ENCODE measurements at regions not wholly inside any gene's neighbourhood (a gene's known extent, or its start where the extent isn't known, plus 50 kb on each side); places are given as distances from the start of the nearest gene placed in this dataset.
A peak's percentile ranks its signal among the peaks of the same experiment; 100 is the strongest.

DNA sequence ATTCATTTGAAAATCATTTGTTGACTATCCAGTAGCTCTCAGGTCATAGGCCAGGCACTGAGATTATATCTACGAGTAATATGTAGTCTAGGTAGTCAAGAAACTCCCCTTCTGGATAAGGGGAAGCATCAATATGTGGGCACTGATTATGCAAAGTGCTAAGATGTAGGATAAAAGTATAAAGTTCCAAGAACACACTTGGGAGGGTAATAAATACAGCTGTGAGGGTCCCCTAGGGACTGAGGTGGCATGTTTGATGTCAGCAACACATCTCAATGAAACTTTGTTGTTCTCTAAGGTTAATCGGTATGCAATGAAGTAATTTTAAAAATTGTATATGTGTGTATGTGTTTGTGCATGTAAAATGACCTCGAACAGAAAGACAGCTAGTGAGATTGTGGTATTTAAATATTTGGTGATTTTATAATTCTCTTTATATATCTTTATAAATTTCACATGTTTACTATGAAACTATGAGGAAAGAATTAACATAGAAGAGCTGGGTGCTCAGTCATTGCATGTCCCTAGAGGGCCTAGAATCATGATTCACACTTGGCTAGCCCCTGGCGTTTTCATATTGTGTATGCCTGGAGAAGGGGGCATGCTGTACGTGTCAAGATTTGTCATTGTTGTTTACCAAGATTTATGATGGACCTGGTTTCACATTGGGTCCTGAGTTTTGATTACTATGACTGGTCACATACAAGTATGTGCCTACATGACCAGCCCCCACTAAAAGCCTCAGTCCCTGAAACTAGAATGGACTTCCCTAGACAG is 140.1 kb upstream of the DUSP10 start:
- no peak for DNase-seq (ENCODE audit: insufficient read length, low spot score)
- FAIRE-seq, result no peak
- no peak for TF ChIP-seq POLR2A (IDR thresholded peaks at IDR 0.05; ENCODE audit: low read depth, low read length)

DNA sequence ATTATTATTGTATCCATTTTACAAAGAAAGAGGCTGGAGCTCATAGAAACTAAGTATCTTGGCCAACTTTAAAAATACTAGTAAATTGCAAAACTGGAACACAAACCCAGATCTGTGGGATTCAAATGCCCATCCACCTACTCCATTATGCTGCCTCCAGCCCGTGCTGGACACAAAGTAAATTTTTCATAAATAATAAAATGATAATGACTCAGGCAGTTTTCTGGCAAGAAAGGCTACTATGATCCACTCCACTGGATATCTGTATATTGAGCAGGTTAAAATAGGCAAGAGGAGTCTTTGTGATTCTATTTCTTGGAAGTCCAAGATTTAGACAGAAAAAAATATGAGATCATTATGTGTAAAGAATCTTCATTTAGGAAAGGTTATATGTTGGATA is 138.3 kb upstream of the DUSP10 start:
- FAIRE-seq (no peak), DNase-seq (ENCODE audit: insufficient read length, low spot score) (no peak)
- TF ChIP-seq POLR2A (IDR thresholded peaks at IDR 0.05; ENCODE audit: low read depth, low read length), result no peak

DNA sequence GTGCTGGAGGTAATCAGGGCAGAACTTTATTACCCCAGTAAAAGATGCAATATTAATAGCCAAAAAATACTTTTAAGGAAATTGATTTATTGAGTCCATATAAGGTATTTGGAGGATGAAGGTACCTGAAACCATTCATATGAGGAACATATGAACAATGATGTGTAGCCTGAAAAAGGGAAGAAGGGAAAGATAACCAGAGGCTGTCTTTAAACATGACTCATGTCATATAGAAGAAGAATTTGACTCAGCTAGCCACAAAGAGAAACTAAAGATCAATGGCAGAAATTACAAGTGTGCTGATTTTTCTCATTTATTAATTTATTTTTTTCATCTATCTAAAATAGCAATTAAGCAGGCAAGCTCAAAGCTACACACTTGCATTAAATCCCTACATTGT is 136.2 kb upstream of the DUSP10 start:
- TF ChIP-seq POLR2A (IDR thresholded peaks at IDR 0.05; ENCODE audit: low read depth, low read length), result no peak
- DNase-seq (ENCODE audit: insufficient read length, low spot score) (no peak), FAIRE-seq (no peak)

DNA sequence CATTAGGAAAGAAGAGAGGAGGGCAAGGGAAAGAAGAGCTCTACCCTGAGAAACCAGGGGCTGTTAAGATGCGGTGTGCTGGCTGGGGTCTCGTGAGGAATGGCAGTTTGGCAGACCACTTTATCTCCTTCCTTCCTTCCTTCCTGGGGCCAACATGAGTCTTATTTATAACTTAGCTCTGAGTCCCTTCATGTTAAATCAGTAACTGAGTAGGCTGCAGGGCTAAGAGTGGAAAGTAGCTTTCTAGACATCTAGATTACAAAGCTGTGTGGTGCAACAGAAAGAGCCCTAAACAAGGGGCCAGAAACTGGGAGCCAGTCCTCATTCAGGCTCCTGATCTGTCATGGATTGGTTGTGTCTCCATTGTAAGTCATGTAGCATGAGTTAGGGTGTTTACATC is 135.4 kb upstream of the DUSP10 start:
- no peak for TF ChIP-seq POLR2A (IDR thresholded peaks at IDR 0.05; ENCODE audit: low read depth, low read length)
- no peak for FAIRE-seq

DNA sequence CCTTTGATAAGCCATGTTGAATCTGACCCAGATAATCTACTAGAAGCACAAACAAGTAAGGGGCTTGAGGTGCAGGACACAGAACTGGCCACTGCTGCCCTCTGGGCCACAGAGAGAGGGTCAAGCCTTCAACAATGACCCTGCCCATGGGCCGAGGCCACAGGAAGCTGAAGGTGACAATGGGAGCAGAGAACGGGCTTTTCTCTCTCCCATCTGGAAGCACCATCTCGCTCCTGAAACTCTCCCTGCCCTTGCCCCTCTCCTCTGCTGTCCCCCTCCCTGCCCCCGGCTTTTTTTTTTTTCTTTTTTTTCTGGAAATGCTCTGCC is 133.1 kb upstream of the DUSP10 start:
- DNase-seq (ENCODE audit: insufficient read length, low spot score), result no peak
- no peak for TF ChIP-seq POLR2A (IDR thresholded peaks at IDR 0.05; ENCODE audit: low read depth, low read length)
- FAIRE-seq, result no peak

More for the DNA sequence above, 135.4 kb upstream of the DUSP10 start:
- DNase-seq (ENCODE audit: insufficient read length, low spot score), result no peak

DNA sequence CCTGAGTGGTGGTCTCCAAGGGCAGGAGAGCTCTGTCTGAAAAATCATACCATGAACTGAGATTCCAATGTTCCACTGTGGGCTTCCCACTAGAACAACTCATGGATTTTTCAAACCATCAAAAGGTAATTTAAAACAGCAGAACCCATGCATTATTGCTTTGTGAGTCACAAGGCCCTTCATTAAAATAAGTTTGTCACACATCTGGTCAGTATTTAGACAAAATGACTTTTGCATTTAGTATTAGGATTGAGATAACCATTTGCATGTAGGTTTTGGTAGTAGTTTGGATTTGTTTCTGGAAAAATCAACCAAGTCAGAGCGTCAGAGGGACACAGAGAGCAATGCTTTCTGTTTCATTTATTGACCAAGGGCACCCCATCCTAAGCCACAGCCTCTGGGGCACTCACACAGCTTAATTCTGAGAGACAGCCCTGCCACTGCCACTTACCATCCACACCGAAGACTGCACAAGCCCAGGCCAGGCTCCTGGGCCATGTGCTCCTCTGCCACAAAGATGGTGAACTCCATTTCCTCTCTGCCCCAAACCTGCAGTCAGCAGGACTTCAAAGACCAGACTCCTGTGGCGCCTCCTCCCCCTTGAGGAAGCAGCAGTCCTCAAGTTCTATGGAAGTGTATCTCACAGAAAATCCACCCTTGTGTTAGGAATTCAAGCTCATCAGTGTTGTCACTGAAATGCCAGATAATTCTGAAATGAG is 132.6 kb upstream of the DUSP10 start:
- no peak for TF ChIP-seq POLR2A (IDR thresholded peaks at IDR 0.05; ENCODE audit: low read depth, low read length)
- DNase-seq (ENCODE audit: insufficient read length, low spot score) (no peak), FAIRE-seq (no peak)

DNA sequence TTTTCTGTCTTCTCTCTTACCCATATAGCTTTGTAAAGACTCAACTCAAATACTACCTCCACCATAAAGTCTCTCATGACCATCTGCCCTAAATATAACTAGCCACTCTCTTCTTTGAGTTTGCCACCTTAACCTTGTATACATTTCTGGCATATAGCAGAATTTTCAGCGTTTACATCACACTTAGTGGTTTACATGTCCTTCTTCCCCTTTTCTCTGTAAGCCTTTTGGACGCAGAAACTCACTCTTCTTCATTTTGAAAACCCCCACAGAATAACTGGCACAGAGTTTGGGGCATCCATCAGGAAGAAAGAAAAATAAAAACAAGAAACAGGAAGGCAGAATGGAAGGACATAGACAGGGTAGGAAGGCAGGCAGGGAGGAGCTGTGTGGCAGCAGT is 131.8 kb upstream of the DUSP10 start:
- FAIRE-seq (no peak), DNase-seq (ENCODE audit: insufficient read length, low spot score) (no peak)
- TF ChIP-seq POLR2A (IDR thresholded peaks at IDR 0.05; ENCODE audit: low read depth, low read length), result no peak

DNA sequence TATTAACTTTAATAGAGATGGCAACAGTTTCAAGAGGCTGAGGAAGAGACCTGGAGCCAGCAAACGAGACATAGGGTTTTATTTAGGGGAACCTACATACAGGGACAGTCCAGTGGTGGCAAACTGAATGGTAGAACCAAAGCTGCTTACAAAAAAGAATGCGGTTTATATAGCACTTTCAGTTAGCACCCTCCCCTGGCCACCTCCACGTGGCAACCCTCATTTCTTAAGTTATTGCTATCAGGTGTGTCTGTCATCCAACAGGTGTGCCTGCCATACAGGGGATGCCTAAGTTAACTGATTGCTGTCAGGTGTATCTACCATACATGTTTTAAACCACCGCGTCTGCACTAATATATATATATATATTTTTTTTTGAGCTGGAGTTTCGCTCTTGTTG is 129.2 kb upstream of the DUSP10 start:
- FAIRE-seq (no peak), DNase-seq (ENCODE audit: insufficient read length, low spot score) (no peak)
- TF ChIP-seq POLR2A (IDR thresholded peaks at IDR 0.05; ENCODE audit: low read depth, low read length), result no peak

DNA sequence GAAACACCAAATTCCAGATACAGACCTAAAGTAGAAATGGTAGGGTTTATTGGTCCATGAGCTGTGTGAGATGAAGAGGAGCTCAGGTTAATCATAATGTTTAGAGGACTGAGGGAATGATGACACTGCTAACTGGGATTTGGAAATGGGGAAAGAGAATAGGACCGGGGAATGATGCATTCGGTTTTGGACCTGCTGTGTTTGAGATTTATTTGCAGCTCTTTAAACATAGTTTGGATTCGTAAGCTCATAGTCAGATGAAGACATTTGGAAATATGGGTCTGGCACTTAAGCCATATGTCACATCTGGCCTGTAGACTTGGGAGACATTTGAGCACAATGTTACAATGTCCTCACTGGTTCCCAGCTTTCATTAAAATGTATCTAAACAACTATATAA is 127.9 kb upstream of the DUSP10 start:
- DNase-seq (ENCODE audit: insufficient read length, low spot score) (no peak), FAIRE-seq (no peak)
- no peak for TF ChIP-seq POLR2A (IDR thresholded peaks at IDR 0.05; ENCODE audit: low read depth, low read length)

DNA sequence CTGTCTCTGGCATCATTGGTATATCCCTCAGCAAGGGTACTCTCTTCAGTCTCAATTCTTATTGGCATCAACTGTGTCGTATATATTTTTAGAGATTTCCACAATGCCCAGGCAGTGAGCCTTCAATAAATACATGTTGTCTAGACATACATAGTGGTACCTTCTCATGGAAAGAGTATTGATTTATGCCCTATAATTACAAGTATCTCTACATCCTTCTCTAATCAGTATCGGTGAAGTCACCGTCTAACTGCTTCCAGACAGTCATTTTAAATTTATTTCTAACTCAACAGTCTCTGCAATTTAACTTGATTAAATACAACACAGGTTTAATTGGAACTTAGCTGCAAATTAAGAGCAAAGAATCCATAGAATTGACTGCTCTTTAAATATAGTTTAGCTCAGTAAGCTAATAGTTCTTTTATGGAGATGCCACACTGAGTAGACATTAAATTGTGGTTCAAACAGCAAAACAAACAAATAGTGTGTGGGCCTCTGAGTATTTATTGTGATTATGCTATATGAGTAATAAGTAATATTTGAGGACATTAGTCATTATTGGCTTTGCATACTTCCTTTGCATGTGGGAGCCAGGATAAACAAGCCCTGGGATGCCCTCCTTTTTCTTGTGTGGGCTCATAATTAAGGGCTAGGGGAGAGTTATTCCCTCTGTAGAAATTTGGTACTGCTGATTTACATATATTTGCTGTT is 126.9 kb upstream of the DUSP10 start:
- no peak for FAIRE-seq
- TF ChIP-seq POLR2A (IDR thresholded peaks at IDR 0.05; ENCODE audit: low read depth, low read length), result no peak
- peak; percentile 14 for DNase-seq (ENCODE audit: insufficient read length, low spot score)

DNA sequence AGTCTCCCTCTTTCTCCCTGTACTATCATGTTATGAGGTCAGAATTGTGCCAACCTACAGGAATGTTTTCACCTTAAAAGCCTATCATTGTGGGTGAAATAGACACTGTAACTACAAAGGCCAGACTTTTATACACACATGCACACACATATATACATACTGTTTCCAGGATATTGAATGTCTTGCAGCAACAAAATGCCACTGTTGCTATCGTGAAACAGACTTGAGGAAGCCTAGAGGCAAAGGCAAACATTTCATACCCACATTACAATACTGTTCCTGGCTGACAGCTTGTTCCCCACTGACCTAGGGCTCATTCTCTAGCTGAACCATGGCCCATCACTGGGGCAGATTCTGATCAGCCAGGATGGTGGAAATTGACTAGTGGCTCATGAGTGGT is 125.1 kb upstream of the DUSP10 start:
- DNase-seq (ENCODE audit: insufficient read length, low spot score), result no peak
- no peak for TF ChIP-seq POLR2A (IDR thresholded peaks at IDR 0.05; ENCODE audit: low read depth, low read length)

DNA sequence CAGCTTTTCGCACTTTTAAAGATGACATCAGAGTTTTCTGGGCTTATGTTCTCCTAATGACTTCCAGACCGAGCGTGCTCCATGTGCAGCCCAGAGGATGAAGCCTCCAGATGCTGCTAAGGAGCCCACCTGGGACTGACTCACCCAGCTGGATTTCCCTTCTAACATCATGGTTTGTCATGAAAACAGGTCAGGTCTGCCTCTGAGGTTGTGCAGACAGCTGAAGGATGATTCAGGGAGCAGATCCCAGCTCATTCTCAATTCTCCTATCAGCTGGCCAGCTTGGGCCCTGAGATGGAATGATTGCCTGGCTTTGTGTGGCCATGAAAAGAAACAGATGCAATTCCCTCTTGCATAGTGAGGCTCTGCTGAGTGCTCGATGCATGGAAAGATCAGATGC is 123.9 kb upstream of the DUSP10 start:
- no peak for TF ChIP-seq POLR2A (IDR thresholded peaks at IDR 0.05; ENCODE audit: low read depth, low read length)
- no peak for FAIRE-seq
- DNase-seq (ENCODE audit: insufficient read length, low spot score), result no peak

More for the DNA sequence above, 125.1 kb upstream of the DUSP10 start:
- FAIRE-seq, result no peak

DNA sequence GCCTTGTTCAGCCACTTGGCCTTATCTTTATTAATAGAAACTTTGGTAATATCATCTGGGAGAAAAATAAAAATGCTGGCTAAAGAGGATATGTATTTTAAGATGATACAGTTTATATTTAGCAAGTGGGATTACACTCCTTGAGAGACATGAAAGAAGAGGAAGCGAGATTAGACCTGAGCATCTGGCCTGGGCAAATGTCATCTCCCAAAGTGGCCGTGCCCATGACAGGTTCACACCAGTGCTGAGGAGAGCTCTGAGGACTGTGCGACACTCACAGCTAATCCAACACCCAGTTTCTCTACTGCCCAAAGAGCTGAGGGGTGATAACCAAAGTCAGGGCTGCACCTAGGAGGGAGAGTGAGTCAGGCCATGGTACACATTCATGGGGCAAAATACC is 121.7 kb upstream of the DUSP10 start:
- FAIRE-seq, result no peak
- no peak for DNase-seq (ENCODE audit: insufficient read length, low spot score)
- TF ChIP-seq POLR2A (IDR thresholded peaks at IDR 0.05; ENCODE audit: low read depth, low read length), result no peak

DNA sequence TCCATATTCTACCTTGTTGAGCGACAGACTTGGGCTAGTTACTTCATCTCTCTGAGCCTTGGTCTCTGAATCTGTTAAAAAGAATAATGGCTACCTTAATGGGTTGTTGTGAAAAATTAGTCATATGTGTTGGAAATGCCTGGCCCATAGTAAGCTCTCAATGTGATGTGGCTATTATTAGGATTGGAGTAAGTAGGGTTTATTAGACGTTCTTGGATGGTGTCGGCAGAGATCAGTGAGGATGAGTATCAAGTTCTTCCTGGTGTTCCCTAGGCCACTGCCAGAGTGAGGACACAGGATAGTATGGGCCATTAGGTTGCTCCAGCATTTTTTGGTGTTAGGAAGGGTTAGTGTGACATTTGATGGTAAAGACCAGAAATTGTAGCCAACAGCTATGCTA is 121.1 kb upstream of the DUSP10 start:
- FAIRE-seq (no peak), DNase-seq (ENCODE audit: insufficient read length, low spot score) (no peak)
- no peak for TF ChIP-seq POLR2A (IDR thresholded peaks at IDR 0.05; ENCODE audit: low read depth, low read length)
